ENCODE measurements at regions not wholly inside any gene's neighbourhood (a gene's known extent, or its start where the extent isn't known, plus 50 kb on each side); places are given as distances from the start of the nearest gene placed in this dataset.

- Mint-ChIP-seq H3K9me3 (no peaks in the 10 kb centered on the region), H3K27me3 (no peaks in the 10 kb centered on the region), H3K4me1 (no peaks in the 10 kb centered on the region), H3K4me3 (no peak overlapping the region), H3K27ac (no peak overlapping the region), H3K36me3 (no peaks in the 10 kb centered on the region)
- CTCF ChIA-PET, result no interaction called here
- no peak for DNase-seq
Observed at GRCh38 chr6:8530785-8531435, 95.6 kb upstream of the SLC35B3 start.

- Mint-ChIP-seq H3K27me3 (no peaks in the 10 kb centered on the region), H3K4me1 (no peaks in the 10 kb centered on the region), H3K36me3 (no peaks in the 10 kb centered on the region), H3K4me3 (no peak overlapping the region), H3K9me3 (no peaks in the 10 kb centered on the region), H3K27ac (no peak overlapping the region)
- CTCF ChIA-PET, result no interaction called here
- no peak for DNase-seq
Observed at GRCh38 chr6:8529250-8529649, 93.9 kb upstream of the SLC35B3 start.

GRCh38 chr6:8527818-8528217 is 92.5 kb upstream of the SLC35B3 start:
- no peak overlapping the region for H3K27ac Mint-ChIP-seq
- CTCF ChIA-PET, result no interaction called here
- DNase-seq, result no peak

GRCh38 chr6:8526624-8527023 is 91.3 kb upstream of the SLC35B3 start:
- Mint-ChIP-seq H3K4me1 (no peaks in the 10 kb centered on the region), H3K9me3 (no peaks in the 10 kb centered on the region), H3K4me3 (no peak overlapping the region), H3K36me3 (no peaks in the 10 kb centered on the region), H3K27ac (no peak overlapping the region), H3K27me3 (no peaks in the 10 kb centered on the region)
- CTCF ChIA-PET, result no interaction called here
- DNase-seq, result no peak

More at GRCh38 chr6:8527818-8528217, 92.5 kb upstream of the SLC35B3 start:
- no peaks in the 10 kb centered on the region for H3K27me3 Mint-ChIP-seq
- H3K9me3 Mint-ChIP-seq, result no peaks in the 10 kb centered on the region
- no peaks in the 10 kb centered on the region for H3K36me3 Mint-ChIP-seq
- H3K4me3 Mint-ChIP-seq, result no peak overlapping the region
- no peaks in the 10 kb centered on the region for H3K4me1 Mint-ChIP-seq

- H3K9me3 Mint-ChIP-seq, result no peaks in the 10 kb centered on the region
- H3K36me3 Mint-ChIP-seq, result no peaks in the 10 kb centered on the region
- H3K27ac Mint-ChIP-seq, result no peak overlapping the region
- H3K27me3 Mint-ChIP-seq, result no peaks in the 10 kb centered on the region
- CTCF ChIA-PET, result no interaction called here
- no peaks in the 10 kb centered on the region for H3K4me1 Mint-ChIP-seq
- no peak overlapping the region for H3K4me3 Mint-ChIP-seq
- DNase-seq, result no peak
Observed at GRCh38 chr6:8525370-8525769, 90.0 kb upstream of the SLC35B3 start.

- CTCF ChIA-PET, result no interaction called here
- no peak for DNase-seq
- H3K27ac Mint-ChIP-seq, result no peak overlapping the region
Observed at GRCh38 chr6:8513174-8513573, 77.8 kb upstream of the SLC35B3 start.

GRCh38 chr6:8507286-8507685 is 71.9 kb upstream of the SLC35B3 start:
- H3K36me3 Mint-ChIP-seq, result no peaks in the 10 kb centered on the region
- no peaks in the 10 kb centered on the region for H3K9me3 Mint-ChIP-seq
- H3K27me3 Mint-ChIP-seq, result no peaks in the 10 kb centered on the region
- H3K27ac Mint-ChIP-seq, result no peak overlapping the region
- H3K4me3 Mint-ChIP-seq, result no peak overlapping the region
- H3K4me1 Mint-ChIP-seq, result no peaks in the 10 kb centered on the region
- CTCF ChIA-PET, result no interaction called here
- DNase-seq, result no peak

More at GRCh38 chr6:8513174-8513573, 77.8 kb upstream of the SLC35B3 start:
- Mint-ChIP-seq H3K36me3 (no peaks in the 10 kb centered on the region), H3K4me1 (no peaks in the 10 kb centered on the region), H3K9me3 (no peaks in the 10 kb centered on the region), H3K4me3 (no peak overlapping the region), H3K27me3 (no peaks in the 10 kb centered on the region)

GRCh38 chr6:8506126-8506525 is 70.8 kb upstream of the SLC35B3 start:
- Mint-ChIP-seq H3K4me3 (no peak overlapping the region), H3K36me3 (no peaks in the 10 kb centered on the region), H3K27ac (no peak overlapping the region), H3K9me3 (no peaks in the 10 kb centered on the region), H3K4me1 (no peaks in the 10 kb centered on the region), H3K27me3 (no peaks in the 10 kb centered on the region)
- CTCF ChIA-PET, result no interaction called here
- no peak for DNase-seq

- Mint-ChIP-seq H3K27ac (no peak overlapping the region), H3K4me1 (no peaks in the 10 kb centered on the region), H3K27me3 (no peaks in the 10 kb centered on the region), H3K4me3 (no peak overlapping the region), H3K9me3 (peaks cover 3% of the 10 kb centered on the region), H3K36me3 (no peaks in the 10 kb centered on the region)
- DNase-seq, result no peak
- CTCF ChIA-PET, result no interaction called here
Observed at GRCh38 chr6:8499540-8499939, 64.2 kb upstream of the SLC35B3 start.

GRCh38 chr6:8494730-8495129 is 59.4 kb upstream of the SLC35B3 start:
- Mint-ChIP-seq H3K4me3 (no peak overlapping the region), H3K27ac (no peak overlapping the region), H3K27me3 (no peaks in the 10 kb centered on the region), H3K36me3 (no peaks in the 10 kb centered on the region), H3K9me3 (peaks cover 3% of the 10 kb centered on the region), H3K4me1 (no peaks in the 10 kb centered on the region)
- DNase-seq, result no peak
- CTCF ChIA-PET, result no interaction called here

- no peak overlapping the region for H3K27ac Mint-ChIP-seq
- H3K36me3 Mint-ChIP-seq, result no peaks in the 10 kb centered on the region
- H3K4me3 Mint-ChIP-seq, result no peak overlapping the region
- CTCF ChIA-PET, result no interaction called here
- H3K9me3 Mint-ChIP-seq, result peaks cover 3% of the 10 kb centered on the region
- H3K4me1 Mint-ChIP-seq, result no peaks in the 10 kb centered on the region
- DNase-seq, result no peak
- no peaks in the 10 kb centered on the region for H3K27me3 Mint-ChIP-seq
Observed at GRCh38 chr6:8492536-8493133, 57.3 kb upstream of the SLC35B3 start.
